ENCODE measurements at regions not wholly inside any gene's neighbourhood (a gene's known extent, or its start where the extent isn't known, plus 50 kb on each side); places are given as distances from the start of the nearest gene placed in this dataset.

- TF ChIP-seq CTCF (IDR thresholded peaks at IDR 0.05) (no peak), POLR2A (IDR thresholded peaks at IDR 0.05) (no peak), EP300 (IDR thresholded peaks at IDR 0.05) (no peak)
These were observed 1163.5 kb upstream of the LRRTM3 start for GRCh38 chr10:65762311-65762710.
